HG03354 (cell line): ENCODE measurements at regions not wholly inside any gene's neighbourhood (a gene's known extent, or its start where the extent isn't known, plus 50 kb on each side); places are given as distances from the start of the nearest gene placed in this dataset.
"Not testable (repeated sequence)": the region's sequence is repeated elsewhere in the genome, so short reads cannot be mapped to it uniquely, and the experiment has no call there.

ENCODE experiments used
- ATAC-seq: cut with Tn5 transposase; IDR thresholded peaks from one replicate; pipeline ENCODE4 v1.9.1; 2021; ENCODE audit warnings: mild to moderate bottlenecking; ENCODE audit not compliant: unreplicated experiment, poor library complexity, severe bottlenecking

- no peak for ATAC-seq
Observed at GRCh38 chr3:31294430-31295149, 238.1 kb upstream of the STT3B start.

- no peak for ATAC-seq
Observed at GRCh38 chr3:31295150-31295765, 237.5 kb upstream of the STT3B start.

- ATAC-seq = no peak
Observed at GRCh38 chr3:31297726-31298298, 234.9 kb upstream of the STT3B start.

GRCh38 chr3:31300456-31301443, 232.0 kb upstream of the STT3B start:
- ATAC-seq = no peak

GRCh38 chr3:31302343-31302742, 230.4 kb upstream of the STT3B start:
- no peak for ATAC-seq

GRCh38 chr3:31305340-31305739, 227.4 kb upstream of the STT3B start:
- no peak for ATAC-seq

GRCh38 chr3:31307131-31307785, 225.5 kb upstream of the STT3B start:
- ATAC-seq = no peak

- ATAC-seq = no peak
Observed at GRCh38 chr3:31311559-31311958, 221.2 kb upstream of the STT3B start.

GRCh38 chr3:31312400-31312799, 220.3 kb upstream of the STT3B start:
- ATAC-seq = no peak

- ATAC-seq = no peak
Observed at GRCh38 chr3:31314258-31314657, 218.5 kb upstream of the STT3B start.

GRCh38 chr3:31319332-31319731, 213.4 kb upstream of the STT3B start:
- no peak for ATAC-seq

- no peak for ATAC-seq
Observed at GRCh38 chr3:31321620-31322019, 211.1 kb upstream of the STT3B start.

- no peak for ATAC-seq
Observed at GRCh38 chr3:31322460-31322859, 210.3 kb upstream of the STT3B start.

- not testable (repeated sequence) for ATAC-seq
Observed at GRCh38 chr3:31327826-31328357, 204.8 kb upstream of the STT3B start.

- ATAC-seq = no peak
Observed at GRCh38 chr3:31331278-31331677, 201.4 kb upstream of the STT3B start.

GRCh38 chr3:31341130-31341529, 191.6 kb upstream of the STT3B start:
- no peak for ATAC-seq

- no peak for ATAC-seq
Observed at GRCh38 chr3:31343075-31343474, 189.7 kb upstream of the STT3B start.

GRCh38 chr3:31345581-31345980, 187.1 kb upstream of the STT3B start:
- no peak for ATAC-seq

- no peak for ATAC-seq
Observed at GRCh38 chr3:31346542-31346979, 186.2 kb upstream of the STT3B start.
